Epithelial cell of proximal tubule (primary cell): ENCODE measurements at regions not wholly inside any gene's neighbourhood (a gene's known extent, or its start where the extent isn't known, plus 50 kb on each side); places are given as distances from the start of the nearest gene placed in this dataset.

Experiments
- DNase-seq: peaks from one replicate; pipeline ENCODE4 v3.0.0-alpha.2; 2011; ENCODE audit warnings: low read depth
- H3K4me3 ChIP-seq: 2 replicates; pipeline ENCODE4 v1.5.1; 2011; ENCODE audit warnings: low read depth, mild to moderate bottlenecking, low read length
- CTCF ChIP-seq: conservative IDR thresholded peaks from 2 replicates; pipeline ENCODE4 v1.5.1; 2012; ENCODE audit warnings: low read depth, mild to moderate bottlenecking, low read length

- no peak for DNase-seq
- H3K4me3 ChIP-seq, result no peak overlapping the region
- no peak for TF ChIP-seq CTCF
Measured at GRCh38 chr4:132866616-132867015, 282.5 kb upstream of the PCDH10 start.

GRCh38 chr4:132893787-132894186 is 255.3 kb upstream of the PCDH10 start:
- no peak for TF ChIP-seq CTCF
- H3K4me3 ChIP-seq, result no peak overlapping the region
- no peak for DNase-seq

- no peak overlapping the region for H3K4me3 ChIP-seq
- TF ChIP-seq CTCF, result no peak
- DNase-seq, result no peak
Measured at GRCh38 chr4:132901224-132901623, 247.9 kb upstream of the PCDH10 start.

GRCh38 chr4:132910229-132910748 is 238.8 kb upstream of the PCDH10 start:
- no peak for DNase-seq
- TF ChIP-seq CTCF, result no peak
- no peak overlapping the region for H3K4me3 ChIP-seq

- TF ChIP-seq CTCF, result no peak
- no peak overlapping the region for H3K4me3 ChIP-seq
- no peak for DNase-seq
Measured at GRCh38 chr4:132918096-132918495, 231.0 kb upstream of the PCDH10 start.

GRCh38 chr4:132923516-132923915 is 225.6 kb upstream of the PCDH10 start:
- DNase-seq, result no peak
- no peak for TF ChIP-seq CTCF
- no peak overlapping the region for H3K4me3 ChIP-seq

- no peak for TF ChIP-seq CTCF
- DNase-seq, result no peak
- no peak overlapping the region for H3K4me3 ChIP-seq
Measured at GRCh38 chr4:132934911-132935310, 214.2 kb upstream of the PCDH10 start.
